ENCODE measurements at regions not wholly inside any gene's neighbourhood (a gene's known extent, or its start where the extent isn't known, plus 50 kb on each side); places are given as distances from the start of the nearest gene placed in this dataset.

GRCh38 chr9:85151162-85151561 is 481.6 kb downstream of the NTRK2 start:
- Histone ChIP-seq H3K4me1 (no peaks in the 10 kb centered on the region), H3K36me3 (no peaks in the 10 kb centered on the region), H3K27ac (no peak overlapping the region), H3K4me3 (no peak overlapping the region), H3K9me3 (no peaks in the 10 kb centered on the region), H3K27me3 (no peaks in the 10 kb centered on the region)
- no peak for DNase-seq
- intact Hi-C loops (cut with DNase I; ENCODE audit: low total_unique reads) = no loop called here
- 48 to 71% (median 55%) methylated on average over 3 of the region's 3 CpGs for WGBS, 5 donors
- TF ChIP-seq CTCF (IDR thresholded peaks at IDR 0.05) (no peak), EP300 (IDR thresholded peaks at IDR 0.05) (no peak), POLR2A (IDR thresholded peaks at IDR 0.05) (no peak), POLR2AphosphoS5 (IDR thresholded peaks at IDR 0.05) (no peak)

GRCh38 chr9:85147046-85147640 is 477.6 kb downstream of the NTRK2 start:
- H3K27me3 ChIP-seq = peaks cover 0 to 3% (median 0%) of the 10 kb centered on the region in 3 donors
- no peak overlapping the region for H3K4me3 ChIP-seq
- H3K9me3 ChIP-seq = no peaks in the 10 kb centered on the region
- TF ChIP-seq POLR2A (IDR thresholded peaks at IDR 0.05) (no peak), EP300 (IDR thresholded peaks at IDR 0.05) (no peak), CTCF (IDR thresholded peaks at IDR 0.05) (no peak), POLR2AphosphoS5 (IDR thresholded peaks at IDR 0.05) (no peak)
- no peaks in the 10 kb centered on the region for H3K36me3 ChIP-seq
- H3K27ac ChIP-seq = no peak overlapping the region
- no peaks in the 10 kb centered on the region for H3K4me1 ChIP-seq
- WGBS, 5 donors = 42 to 54% (median 46%) methylated on average over 4 of the region's 4 CpGs
- intact Hi-C loops (cut with DNase I; ENCODE audit: low total_unique reads) = no loop called here
- no peak for DNase-seq

DNA sequence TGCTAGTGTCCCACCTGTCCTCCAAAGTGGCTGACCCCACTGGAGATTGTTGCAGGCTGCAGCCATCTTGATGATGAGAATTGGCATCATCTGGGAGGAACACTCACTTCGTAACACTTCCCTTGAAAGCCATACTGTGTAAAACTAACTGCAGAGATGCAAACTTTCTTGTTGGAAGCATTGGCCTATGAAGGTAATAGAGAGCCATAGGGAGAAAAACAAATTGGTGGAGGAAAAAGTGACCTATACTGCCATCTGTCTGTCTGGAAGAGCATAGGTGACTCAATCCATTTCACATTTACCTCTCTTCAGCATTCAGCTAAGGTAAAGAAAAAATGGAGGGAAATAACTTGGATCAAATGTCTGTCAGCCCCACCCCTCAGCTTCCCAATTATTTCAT is 473.4 kb downstream of the NTRK2 start:
- no peaks in the 10 kb centered on the region for H3K4me1 ChIP-seq

GRCh38 chr9:85142496-85142911 is 473.0 kb downstream of the NTRK2 start:
- Histone ChIP-seq H3K9me3 (no peaks in the 10 kb centered on the region), H3K27ac (no peak overlapping the region), H3K4me3 (no peak overlapping the region), H3K27me3 (peaks cover 0 to 3% (median 0%) of the 10 kb centered on the region in 3 donors), H3K36me3 (no peaks in the 10 kb centered on the region), H3K4me1 (no peaks in the 10 kb centered on the region)
- TF ChIP-seq CTCF (IDR thresholded peaks at IDR 0.05) (no peak), POLR2AphosphoS5 (IDR thresholded peaks at IDR 0.05) (no peak), POLR2A (IDR thresholded peaks at IDR 0.05) (no peak), EP300 (IDR thresholded peaks at IDR 0.05) (no peak)
- intact Hi-C loops (cut with DNase I; ENCODE audit: low total_unique reads) = no loop called here
- peak in 1 of 2 donors; percentile 25 for DNase-seq
- WGBS, 5 donors = 56 to 75% (median 65%) methylated on average over 4 of the region's 4 CpGs

More for the DNA sequence above, 473.4 kb downstream of the NTRK2 start:
- peaks cover 0 to 3% (median 0%) of the 10 kb centered on the region in 3 donors for H3K27me3 ChIP-seq
- WGBS, 5 donors = 60 to 90% (median 84%) methylated on average over 1 of the region's 1 CpG
- H3K4me3 ChIP-seq = no peak overlapping the region
- peak in 1 of 2 donors; percentile 54 for DNase-seq
- H3K36me3 ChIP-seq = no peaks in the 10 kb centered on the region
- intact Hi-C loops (cut with DNase I; ENCODE audit: low total_unique reads) = no loop called here
- no peaks in the 10 kb centered on the region for H3K9me3 ChIP-seq
- TF ChIP-seq CTCF (IDR thresholded peaks at IDR 0.05) (peak in 4 of 7 experiments; percentile 8 to 39 (median 22)), POLR2A (IDR thresholded peaks at IDR 0.05) (no peak)
- H3K27ac ChIP-seq = no peak overlapping the region
